Loucy (cell line): ENCODE measurements at regions not wholly inside any gene's neighbourhood (a gene's known extent, or its start where the extent isn't known, plus 50 kb on each side); places are given as distances from the start of the nearest gene placed in this dataset.

Source experiments
- H2AFZ ChIP-seq: fragments of 200-600 bp; sonication (generic); 2 replicates; pipeline ENCODE4 v1.6.0; 2016; ENCODE audit warnings: antibody characterized with exemption, mild to moderate bottlenecking, low read length, moderate library complexity
- H3F3A ChIP-seq: fragments of 200-600 bp; 2 replicates; pipeline ENCODE4 v1.6.0; 2016; ENCODE audit warnings: antibody characterized with exemption, low read depth, mild to moderate bottlenecking
- H3K27me3 ChIP-seq: fragments of 200-600 bp; sonication (generic); 2 replicates; pipeline ENCODE4 v1.6.1; 2014; ENCODE audit warnings: low read length, mild to moderate bottlenecking; ENCODE audit not compliant: insufficient read depth, poor library complexity, severe bottlenecking
- H3K36me3 ChIP-seq: fragments of 200-600 bp; sonication (generic); 2 replicates; pipeline ENCODE4 v1.6.1; 2016; ENCODE audit warnings: low read length; ENCODE audit not compliant: insufficient read depth
- H3K4me1 ChIP-seq: fragments of 200-600 bp; sonication (generic); 2 replicates; pipeline ENCODE4 v1.5.1; 2014; ENCODE audit warnings: low read length, mild to moderate bottlenecking; ENCODE audit not compliant: insufficient read depth, poor library complexity, severe bottlenecking
- H3K4me2 ChIP-seq: fragments of 200-600 bp; sonication (generic); 2 replicates; pipeline ENCODE4 v1.6.0; 2014; ENCODE audit warnings: antibody characterized with exemption, low read length, low read depth, mild to moderate bottlenecking; ENCODE audit not compliant: poor library complexity, severe bottlenecking
- H3K4me3 ChIP-seq: fragments of 200-600 bp; sonication (generic); 2 replicates; pipeline ENCODE4 v1.5.1; 2014; ENCODE audit warnings: low read length, mild to moderate bottlenecking, mixed read lengths; ENCODE audit not compliant: poor library complexity, severe bottlenecking
- H3K79me2 ChIP-seq: fragments of 200-600 bp; sonication (generic); 2 replicates; pipeline ENCODE4 v1.6.1; 2014; ENCODE audit warnings: low read length; ENCODE audit not compliant: insufficient read depth
- H3K9ac ChIP-seq: fragments of 200-600 bp; sonication (generic); 2 replicates; pipeline ENCODE4 v1.6.0; 2014; ENCODE audit warnings: mild to moderate bottlenecking, low read depth, low read length, moderate library complexity; ENCODE audit not compliant: poor library complexity, severe bottlenecking
- H3K9me2 ChIP-seq: fragments of 200-600 bp; sonication (generic); replicated peaks from 2 replicates; pipeline ENCODE4 v1.6.1; 2016; ENCODE audit warnings: low read depth, low read length, mixed read lengths
- H3K9me3 ChIP-seq: fragments of 200-600 bp; sonication (generic); 2 replicates; pipeline ENCODE4 v1.6.1; 2014; ENCODE audit warnings: mild to moderate bottlenecking, antibody characterized with exemption, low read length, low read depth; ENCODE audit not compliant: insufficient read depth
- H4K20me1 ChIP-seq: fragments of 200-600 bp; sonication (generic); 2 replicates; pipeline ENCODE4 v1.6.0; 2014; ENCODE audit warnings: antibody characterized with exemption, low read length, mild to moderate bottlenecking; ENCODE audit not compliant: insufficient read depth, poor library complexity, severe bottlenecking
- CTCF ChIP-seq: fragments of 200-600 bp; sonication (generic); conservative IDR thresholded peaks from 2 replicates; pipeline ENCODE4 v1.5.1; 2014; ENCODE audit warnings: mild to moderate bottlenecking, antibody characterized with exemption, low read length
- EZH2phosphoT487 ChIP-seq: fragments of 200-600 bp; IDR thresholded peaks from 2 replicates; pipeline ENCODE4 v1.6.1; 2018; ENCODE audit warnings: antibody characterized with exemption, mild to moderate bottlenecking, moderate library complexity, borderline replicate concordance

- Histone ChIP-seq H3K4me1 (no peaks in the 10 kb centered on the region), H4K20me1 (no peaks in the 10 kb centered on the region), H2AFZ (no peak overlapping the region), H3F3A (no peaks in the 10 kb centered on the region), H3K4me2 (no peak overlapping the region), H3K4me3 (no peak overlapping the region), H3K9me3 (no peaks in the 10 kb centered on the region), H3K27me3 (no peaks in the 10 kb centered on the region), H3K9ac (no peak overlapping the region), H3K9me2 (no peaks in the 10 kb centered on the region), H3K79me2 (no peaks in the 10 kb centered on the region), H3K36me3 (no peaks in the 10 kb centered on the region)
- TF ChIP-seq CTCF (no peak), EZH2phosphoT487 (no peak)
These were observed 165.7 kb downstream of the RHOU start for GRCh38 chr1:228900886-228901392.

- H3K4me2 ChIP-seq = no peak overlapping the region
- no peaks in the 10 kb centered on the region for H3K79me2 ChIP-seq
- H3K9me3 ChIP-seq = no peaks in the 10 kb centered on the region
- H3F3A ChIP-seq = no peaks in the 10 kb centered on the region
- no peaks in the 10 kb centered on the region for H3K27me3 ChIP-seq
- H3K9me2 ChIP-seq = no peaks in the 10 kb centered on the region
- H3K9ac ChIP-seq = no peak overlapping the region
- no peaks in the 10 kb centered on the region for H3K36me3 ChIP-seq
- H3K4me3 ChIP-seq = no peak overlapping the region
- TF ChIP-seq CTCF = no peak
- no peak for TF ChIP-seq EZH2phosphoT487
- no peaks in the 10 kb centered on the region for H4K20me1 ChIP-seq
- no peak overlapping the region for H2AFZ ChIP-seq
- no peaks in the 10 kb centered on the region for H3K4me1 ChIP-seq
These were observed 166.8 kb downstream of the RHOU start for GRCh38 chr1:228901936-228902681.

GRCh38 chr1:228902781-228903433, 167.6 kb downstream of the RHOU start:
- Histone ChIP-seq H3K4me2 (no peak overlapping the region), H2AFZ (no peak overlapping the region), H3K9ac (no peak overlapping the region), H3K36me3 (no peaks in the 10 kb centered on the region), H3F3A (no peaks in the 10 kb centered on the region), H3K9me3 (no peaks in the 10 kb centered on the region), H3K4me3 (no peak overlapping the region), H3K4me1 (no peaks in the 10 kb centered on the region), H3K9me2 (no peaks in the 10 kb centered on the region), H3K27me3 (no peaks in the 10 kb centered on the region), H3K79me2 (no peaks in the 10 kb centered on the region), H4K20me1 (no peaks in the 10 kb centered on the region)
- no peak for TF ChIP-seq EZH2phosphoT487
- TF ChIP-seq CTCF = no peak
